ENCODE measurements at regions not wholly inside any gene's neighbourhood (a gene's known extent, or its start where the extent isn't known, plus 50 kb on each side); places are given as distances from the start of the nearest gene placed in this dataset.

DNA sequence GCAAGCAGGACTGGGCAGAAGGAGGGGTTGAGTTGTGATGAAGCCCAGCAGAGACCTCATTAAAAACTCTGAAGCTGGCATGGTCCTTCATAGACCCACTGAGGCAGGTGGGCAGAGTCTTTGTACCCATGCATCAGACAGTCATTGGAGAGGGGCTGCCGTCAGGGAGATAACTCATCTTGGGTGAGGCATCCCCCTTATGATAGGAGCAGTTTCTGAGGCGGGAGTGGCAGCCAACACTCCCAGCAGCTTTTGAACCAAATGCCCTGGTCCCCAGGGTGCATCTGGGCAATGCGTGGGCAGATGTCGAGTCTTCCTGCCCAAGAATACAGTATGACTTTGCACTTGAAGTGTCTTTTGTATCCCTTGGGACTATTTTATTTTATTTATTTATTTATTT is 68.1 kb downstream of the HTR5A start:
- DNase-seq: no peak

GRCh38 chr7:155141562-155141961 is 71.4 kb downstream of the HTR5A start:
- DNase-seq: no peak

GRCh38 chr7:155143381-155143780 is 73.3 kb downstream of the HTR5A start:
- no peak for DNase-seq

- no peak for DNase-seq
Measured at GRCh38 chr7:155144371-155144770, 74.2 kb downstream of the HTR5A start.

- no peak for DNase-seq
Measured at GRCh38 chr7:155145477-155146255, 75.5 kb downstream of the HTR5A start.

GRCh38 chr7:155147172-155147571 is 77.0 kb downstream of the HTR5A start:
- DNase-seq: no peak

DNA sequence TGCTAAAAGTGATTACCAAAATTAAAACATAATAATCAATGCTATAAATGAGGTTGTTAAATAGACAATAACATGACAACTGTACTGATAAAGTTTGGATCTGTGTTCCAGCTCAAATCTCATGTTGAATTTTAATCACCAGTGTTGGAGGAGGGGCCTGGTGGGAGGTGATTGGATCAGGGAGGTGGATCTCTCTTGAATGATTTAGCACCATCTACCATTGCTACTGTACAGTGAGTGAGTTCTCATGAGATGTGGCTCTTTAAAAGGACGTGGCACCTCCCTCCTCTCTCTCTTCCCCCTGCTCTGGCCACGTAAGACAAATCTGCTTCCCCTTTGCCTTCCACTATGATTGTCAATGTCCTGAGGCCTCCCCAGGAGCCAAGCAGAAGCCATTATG is 77.5 kb downstream of the HTR5A start:
- no peak for DNase-seq

DNA sequence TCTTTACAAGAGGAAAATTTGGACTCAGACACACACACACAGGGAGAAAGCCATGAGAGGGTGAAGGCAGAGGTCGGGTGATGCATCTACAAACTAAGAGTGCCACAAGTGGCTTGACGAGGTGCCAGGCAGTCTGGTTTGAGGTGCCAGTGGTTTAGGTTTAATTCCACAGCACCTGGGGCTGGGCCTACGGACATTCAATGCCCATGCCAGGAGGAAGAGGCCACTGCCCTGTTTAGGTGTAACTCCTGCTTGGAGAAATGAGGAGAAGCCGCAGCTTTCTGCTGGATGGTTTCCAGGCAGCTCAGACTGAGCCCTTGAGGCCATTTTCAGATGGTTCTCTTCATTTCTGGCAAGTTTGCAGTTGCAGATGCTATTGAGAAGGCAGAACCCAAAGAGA is 83.6 kb downstream of the HTR5A start:
- no peak for DNase-seq

GRCh38 chr7:155154586-155154985 is 84.5 kb downstream of the HTR5A start:
- no peak for DNase-seq

DNA sequence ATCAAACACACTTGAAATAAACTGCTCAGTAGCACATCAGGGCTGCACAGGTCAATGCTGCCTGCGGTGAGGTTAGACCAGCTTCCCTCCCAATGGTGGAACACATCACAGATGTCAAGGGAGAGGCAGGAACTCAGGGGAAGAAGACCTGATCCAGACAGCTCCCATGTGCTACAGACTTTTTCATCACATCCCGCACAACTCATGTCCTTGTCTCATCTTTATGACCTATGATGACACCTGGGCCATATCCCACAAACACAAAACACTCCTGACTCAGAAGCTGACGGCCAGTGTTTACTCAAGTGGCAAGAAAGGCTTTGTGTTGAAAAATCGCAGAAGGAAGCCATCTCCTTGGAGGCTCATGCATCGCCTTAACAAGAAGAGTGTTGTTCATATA is 91.6 kb downstream of the HTR5A start:
- no peak for DNase-seq

DNA sequence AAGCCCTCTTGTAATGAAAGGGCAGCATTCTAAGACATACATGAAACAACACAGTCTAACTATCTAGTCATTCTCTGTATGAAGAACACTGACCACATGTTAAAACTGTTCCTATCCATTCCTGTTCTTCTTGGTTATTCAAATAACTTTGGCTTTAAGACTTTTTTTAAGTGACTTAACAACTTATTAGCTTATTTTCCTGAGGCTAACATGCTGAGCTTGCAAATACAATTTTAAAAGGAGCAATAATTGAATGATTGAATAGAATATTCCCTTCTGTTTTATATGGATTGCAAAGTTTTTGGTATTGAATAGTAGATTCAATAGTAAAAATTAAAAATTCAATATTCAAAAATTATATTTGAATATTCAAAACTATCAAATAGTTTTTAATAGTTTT is 92.3 kb downstream of the HTR5A start:
- DNase-seq: no peak

DNA sequence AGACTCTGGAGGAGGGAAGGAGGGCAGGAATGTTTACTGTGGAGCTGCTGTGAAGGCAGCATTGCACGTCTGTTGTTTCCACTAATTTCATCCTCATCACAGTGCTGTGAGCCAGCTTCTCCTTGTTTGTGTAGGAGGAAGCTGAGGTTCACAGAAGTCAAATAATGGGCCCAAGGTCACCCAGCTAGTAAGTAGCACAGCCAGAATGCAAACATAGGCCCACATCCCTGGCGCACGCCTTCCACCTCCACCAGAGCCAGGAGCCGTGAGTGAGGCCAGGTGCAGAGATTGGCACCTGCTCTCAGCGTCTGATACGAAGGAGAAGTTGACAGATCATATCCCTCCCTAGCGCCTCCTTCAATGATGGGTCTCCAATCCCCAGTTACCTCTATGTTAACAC is 93.6 kb downstream of the HTR5A start:
- DNase-seq: no peak

DNA sequence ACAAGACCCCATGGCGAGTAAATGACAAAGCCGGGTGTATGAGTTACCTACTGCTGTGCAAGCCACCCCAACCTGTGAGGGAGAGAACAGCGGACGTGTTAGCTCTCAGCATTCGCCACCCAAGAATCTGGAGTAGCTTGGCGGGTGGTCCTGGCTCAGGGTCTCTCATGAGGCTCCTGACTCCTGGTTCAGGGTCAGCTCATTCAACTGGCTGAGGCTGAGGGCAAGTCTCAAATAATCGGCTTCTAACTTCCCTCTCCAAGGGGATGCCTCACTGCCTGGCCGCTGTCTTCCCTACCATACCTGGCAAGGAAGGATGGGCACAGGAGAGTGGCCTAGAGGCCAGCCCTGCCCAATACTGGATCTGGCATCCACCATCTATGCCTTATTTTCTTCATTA is 94.2 kb downstream of the HTR5A start:
- no peak for DNase-seq

DNA sequence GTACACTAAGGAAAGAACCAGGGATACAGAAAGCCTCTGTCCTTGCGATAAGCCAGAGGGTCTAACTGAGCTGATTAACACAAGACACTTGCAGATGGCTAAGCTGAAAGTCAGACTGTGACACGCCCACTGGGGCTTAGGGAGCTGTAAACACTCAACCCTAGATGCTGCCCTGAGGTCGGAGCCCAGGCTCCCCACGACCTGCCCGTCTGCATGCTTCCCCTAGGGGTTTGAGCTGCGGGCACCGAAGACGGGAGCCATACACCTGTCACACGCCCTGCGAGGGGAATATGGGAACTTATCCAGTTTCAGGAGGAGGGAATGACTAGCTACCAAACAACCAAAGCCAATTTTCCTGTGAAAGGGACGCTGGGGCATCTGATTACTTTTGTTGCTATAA is 96.0 kb downstream of the HTR5A start:
- no peak for DNase-seq

DNA sequence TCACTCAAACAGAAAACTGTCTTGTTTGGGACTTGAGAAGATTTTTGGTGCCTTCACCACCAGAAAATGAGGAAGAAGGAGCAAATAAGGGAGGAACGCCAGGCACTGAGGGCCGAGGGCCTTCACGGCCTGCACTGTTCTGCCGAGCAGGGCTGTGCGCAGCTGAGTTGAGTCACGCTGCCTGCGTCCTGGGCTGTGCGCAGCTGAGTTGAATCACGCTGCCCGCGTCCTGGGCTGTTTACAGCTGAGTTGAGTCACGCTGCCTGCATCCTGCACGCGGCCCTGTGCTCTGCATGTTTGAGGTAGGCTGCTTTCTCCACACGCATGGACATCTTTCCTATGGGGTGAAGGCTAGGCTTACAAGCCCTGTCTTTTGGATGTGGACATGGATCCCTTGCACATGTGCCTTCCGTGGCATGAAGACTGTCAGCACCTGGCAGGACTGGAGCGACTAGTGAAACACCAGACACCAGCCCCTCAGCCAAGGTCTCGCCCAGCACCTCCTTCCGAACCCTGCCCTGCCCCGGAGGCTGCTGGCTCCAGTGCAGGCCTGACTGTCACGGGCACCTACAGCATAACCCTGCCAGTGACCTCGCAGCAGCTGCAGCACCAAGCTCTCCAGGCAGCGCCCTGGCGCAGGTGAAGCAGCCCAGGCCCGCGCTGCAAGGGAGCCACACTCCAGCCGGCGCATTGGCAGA is 96.7 kb downstream of the HTR5A start:
- DNase-seq: peak in 3 of 58 donors; percentile 1 to 33 (median 27)

- DNase-seq: no peak
Measured at GRCh38 chr7:155167706-155168365, 97.7 kb downstream of the HTR5A start.

DNA sequence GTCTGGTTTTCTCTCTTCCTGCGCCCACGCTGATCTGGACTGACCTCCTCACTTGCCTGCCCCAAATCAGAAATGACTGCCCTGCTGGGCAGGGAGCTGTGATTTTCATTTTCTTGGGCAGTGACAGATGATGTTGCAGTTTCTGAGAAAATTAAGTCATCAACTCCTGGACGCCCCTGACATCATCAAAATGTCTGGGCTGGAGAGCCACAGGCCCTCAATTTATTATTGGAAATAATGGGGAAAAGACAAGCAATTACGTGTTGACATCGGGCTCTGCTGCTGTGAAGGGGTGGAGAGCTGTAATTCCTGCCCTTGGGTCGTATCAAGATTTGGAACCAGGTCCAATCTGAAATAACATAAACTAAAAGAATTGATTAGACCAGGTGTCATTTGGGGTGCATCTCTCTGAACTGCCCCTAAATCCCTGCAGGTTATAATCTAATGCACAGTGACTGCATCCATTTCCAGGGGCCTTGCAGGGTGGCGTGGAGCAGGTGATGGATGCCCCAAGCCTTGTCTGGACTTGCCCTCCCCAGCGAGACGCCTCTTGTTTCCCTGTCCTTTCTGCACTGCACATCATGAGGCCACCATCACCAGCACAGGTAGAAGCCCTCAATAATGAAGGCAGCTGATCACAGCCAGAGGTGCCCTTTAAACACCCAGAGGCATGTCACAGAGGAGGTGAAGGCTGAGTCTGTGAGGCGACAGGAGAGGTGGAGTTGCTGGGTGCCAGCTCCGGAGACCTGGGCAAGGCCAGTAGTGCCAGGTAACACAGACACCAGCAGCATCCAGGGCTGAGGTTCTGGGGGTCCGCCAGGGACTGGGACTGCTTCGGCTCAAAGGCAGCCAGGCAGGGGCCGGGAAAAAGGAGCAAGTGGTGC is 98.7 kb downstream of the HTR5A start:
- DNase-seq: no peak

- DNase-seq: no peak
Measured at GRCh38 chr7:155169498-155170065, 99.5 kb downstream of the HTR5A start.

GRCh38 chr7:155170331-155170730 is 100.2 kb downstream of the HTR5A start:
- DNase-seq: no peak

- DNase-seq: no peak
Measured at GRCh38 chr7:155172141-155172540, 102.0 kb downstream of the HTR5A start.

GRCh38 chr7:155173905-155174304 is 103.8 kb downstream of the HTR5A start:
- no peak for DNase-seq
